K562 (cell line): ENCODE measurements at regions not wholly inside any gene's neighbourhood (a gene's known extent, or its start where the extent isn't known, plus 50 kb on each side); places are given as distances from the start of the nearest gene placed in this dataset.

Source experiments
- ATAC-seq: fragments of 200-7000 bp; cut with Tn5 transposase; 3 replicates; pipeline ENCODE4 v1.9.1; 2020; ENCODE audit warnings: moderate library complexity
- BruUV-seq: library from RNA; stranded (reverse); fragments of 400-500 nt; replicated peaks from 2 replicates; lab custom pipeline; 2021; lab: Mats Ljungman, UMichigan
- CTCF ChIA-PET: fragments of 300-600 bp; formaldehyde crosslinking; extraction: SDS; loops from one replicate; lab custom pipeline; 2021; ENCODE audit warnings: low intra/inter-chr PET ratio; lab: Yijun Ruan, JAX
- POLR2A ChIA-PET: fragments of 300-600, 350-650 bp; sonication (Branson Sonifier 250); formaldehyde crosslinking; extraction: SDS; loops from one replicate; lab custom pipeline; 2021; ENCODE audit warnings: antibody characterized with exemption, inconsistent platforms; lab: Yijun Ruan, JAX
- DNase-seq, 4 experiments: peaks; one replicate each; pipeline versions ENCODE4 v3.0.0 to v3.0.0-alpha.2; 2011 to 2018; ENCODE audit warnings: low spot score in 3 of 4, mixed read lengths in 3 of 4; ENCODE audit errors: extremely low read depth in 1 of 4
- FAIRE-seq: peaks from 2 replicates; lab custom pipeline; 2011; peaks lifted over from hg19 to GRCh38; lab: Jason Lieb, UNC
- H2AFZ ChIP-seq: 2 replicates; pipeline ENCODE4 v1.6.0; 2011; ENCODE audit warnings: low read depth, low read length, control low read depth, inconsistent platforms
- H3K27ac ChIP-seq: fragments of 200-600 bp; 3 replicates; pipeline ENCODE4 v1.8.0; 2011; ENCODE audit warnings: low read depth, mild to moderate bottlenecking, control low read depth, inconsistent platforms, low read length, moderate library complexity, mixed read lengths; ENCODE audit errors: extremely low read depth
- H3K27me3 ChIP-seq, 2 experiments: fragments of 300-600 bp in 1 of 2; 2 replicates in 1 of 2; 3 replicates in 1 of 2; pipeline versions ENCODE4 v1.6.0 to v1.8.0; 2011; ENCODE audit warnings: inconsistent platforms in 2 of 2, low read length in 2 of 2, mild to moderate bottlenecking in 1 of 2, mixed read lengths in 1 of 2, moderate library complexity in 1 of 2; ENCODE audit not compliant: control insufficient read depth in 2 of 2, insufficient read depth in 2 of 2
- H3K36me3 ChIP-seq: fragments of 300-600 bp; 3 replicates; pipeline ENCODE4 v1.8.0; 2011; ENCODE audit warnings: mild to moderate bottlenecking, low read length, inconsistent platforms; ENCODE audit not compliant: control insufficient read depth, insufficient read depth
- H3K4me1 ChIP-seq, 2 experiments: fragments of 200-600 bp in 1 of 2; replicated peaks in 1 of 2; 2 replicates in 1 of 2; 3 replicates in 1 of 2; pipeline versions ENCODE4 v1.5.1 to v1.8.0; 2011; ENCODE audit warnings: inconsistent platforms in 2 of 2, low read length in 2 of 2, mild to moderate bottlenecking in 1 of 2, mixed read lengths in 1 of 2, moderate library complexity in 1 of 2; ENCODE audit not compliant: control insufficient read depth in 2 of 2, insufficient read depth in 2 of 2
- H3K4me2 ChIP-seq: 2 replicates; pipeline ENCODE4 v1.6.1; 2011; ENCODE audit warnings: low read length, control low read depth, inconsistent platforms, mixed read lengths; ENCODE audit not compliant: insufficient read depth
- H3K4me3 ChIP-seq: fragments of 200-600 bp; sonication (generic), shearing (Covaris generic); 2 replicates; pipeline ENCODE4 v1.5.1; 2016; ENCODE audit warnings: control low read depth, inconsistent platforms
- H3K79me2 ChIP-seq: fragments of 200-600 bp; 3 replicates; pipeline ENCODE4 v1.8.0; 2011; ENCODE audit warnings: low read length, inconsistent platforms; ENCODE audit not compliant: control insufficient read depth, insufficient read depth
- H3K9ac ChIP-seq, 2 experiments: 2 replicates each; pipeline versions ENCODE4 v1.6.0 to v1.6.1; 2011; ENCODE audit warnings: low read depth in 2 of 2, low read length in 2 of 2, control low read depth in 1 of 2, inconsistent platforms in 1 of 2, mild to moderate bottlenecking in 1 of 2, mixed read lengths in 1 of 2; ENCODE audit not compliant: insufficient read depth in 1 of 2
- H3K9me1 ChIP-seq: one replicate; pipeline ENCODE4 v1.6.0; 2011; ENCODE audit warnings: inconsistent platforms, mild to moderate bottlenecking, low read length, moderate library complexity; ENCODE audit not compliant: control insufficient read depth, insufficient read depth
- H3K9me3 ChIP-seq: replicated peaks from 2 replicates; pipeline ENCODE4 v1.5.1; 2011; ENCODE audit warnings: low read depth, low read length, inconsistent platforms; ENCODE audit not compliant: control insufficient read depth, insufficient read depth
- H4K20me1 ChIP-seq: replicated peaks from 2 replicates; pipeline ENCODE4 v1.6.1; 2011; ENCODE audit warnings: low read length, inconsistent platforms, mixed read lengths; ENCODE audit not compliant: control insufficient read depth, insufficient read depth
- AFF1 ChIP-seq, 2 experiments: fragments of 450-650 bp; IDR thresholded peaks; 2 replicates each; pipeline ENCODE4 v1.6.1; 2018; ENCODE audit warnings: mild to moderate bottlenecking in 2 of 2, low read depth in 1 of 2; ENCODE audit not compliant: partially characterized antibody in 2 of 2
- WGBS: fragments of 100-300 bp; shearing (Covaris generic); methylation state at CpG from one replicate; pipeline ENCODE4 v1.1.6; 2016; ENCODE audit warnings: low coverage, mixed read lengths; ENCODE audit not compliant: insufficient coverage; ENCODE audit errors: missing lambda C conversion rate; 5-methylcytosine and 5-hydroxymethylcytosine counted together
- in situ Hi-C: fragments of 300-500 bp; cut with MboI; formaldehyde crosslinking; loops from 4 replicates; pipeline ENCODE4 v1.15.0; 2018; ENCODE audit warnings: inconsistent platforms, mixed read lengths
- intact Hi-C: fragments of 100-400 bp; cut with micrococcal nuclease; formaldehyde crosslinking; loops from 2 replicates; pipeline ENCODE4 v1.14.2; 2022

GRCh38 chr1:113255720-113256347 lies 134.5 kb upstream of the MAGI3 start:
- no peaks in the 10 kb centered on the region; a peak in 1 of 5 replicates for H3K4me1 ChIP-seq
- no peak for TF ChIP-seq AFF1 (IDR thresholded peaks at IDR 0.05; ENCODE audit: low read depth in 1 of 2, partially characterized antibody in 2 of 2)
- H3K9me1 ChIP-seq: no peaks in the 10 kb centered on the region
- POLR2A ChIA-PET: interaction anchor here (0.5 to 1.6 kb wide), 4 partner anchors 12 to 867 kb away, joined by 4 to 6 read pairs (median 4); no protein-coding TSS in a partner anchor
- WGBS: 15% methylated on average over 8 of the region's 8 CpGs
- H3K27ac ChIP-seq: no peak overlapping the region
- H3K9ac ChIP-seq: no peak overlapping the region
- DNase-seq (no peak), ATAC-seq (no peak), FAIRE-seq (no peak)
- no peaks in the 10 kb centered on the region for H3K79me2 ChIP-seq
- H3K36me3 ChIP-seq: no peaks in the 10 kb centered on the region
- H3K4me3 ChIP-seq: no peak overlapping the region
- in situ Hi-C loops (no loop called here), intact Hi-C loops (no loop called here)
- H4K20me1 ChIP-seq: no peaks in the 10 kb centered on the region
- no peak overlapping the region for H3K4me2 ChIP-seq
- H2AFZ ChIP-seq: peak overlapping the region; percentile 48; the same call in 1 of the 2 replicates
- no TSS peak for BruUV-seq
- H3K9me3 ChIP-seq: no peaks in the 10 kb centered on the region
- CTCF ChIA-PET: no interaction called here
- peaks cover 3 to 14% of the 10 kb centered on the region in 2 experiments; a peak in 2 of 5 replicates for H3K27me3 ChIP-seq
